HCT116 (cell line): ENCODE measurements at regions not wholly inside any gene's neighbourhood (a gene's known extent, or its start where the extent isn't known, plus 50 kb on each side); places are given as distances from the start of the nearest gene placed in this dataset.

Experiments used
- ATAC-seq: fragments of 200-7000 bp; cut with Tn5 transposase; 2 replicates; pipeline ENCODE4 v1.9.1; 2020; ENCODE audit warnings: mild to moderate bottlenecking, moderate library complexity
- BruUV-seq: library from RNA; stranded (reverse); fragments of 400-500 nt; replicated peaks from 2 replicates; lab custom pipeline; 2021; lab: Mats Ljungman, UMichigan
- CTCF ChIA-PET: fragments of 300-600 bp; sonication (Branson Sonifier 250); formaldehyde crosslinking; loops from one replicate; lab custom pipeline; 2021; ENCODE audit warnings: antibody characterized with exemption; lab: Charles Lee
- POLR2A ChIA-PET: fragments of 300-600, 350-600 bp; sonication (Branson Sonifier 250); formaldehyde crosslinking; loops from one replicate; lab custom pipeline; 2021; ENCODE audit warnings: antibody characterized with exemption; lab: Charles Lee
- RAD21 ChIA-PET, 2 experiments: fragments of 300-600 bp; sonication (Branson Sonifier 250); formaldehyde crosslinking; loops; one replicate each; lab custom pipeline; 2023; ENCODE audit warnings: low total read pairs in 2 of 2; ENCODE audit not compliant: uncharacterized antibody in 2 of 2, unreplicated experiment in 2 of 2, low non-redundant PET in 1 of 2; lab: Charles Lee
- DNase-seq: peaks from one replicate; pipeline ENCODE4 v3.0.0-alpha.2; 2010; ENCODE audit warnings: low read depth, low spot score
- H2AFZ ChIP-seq: fragments of 200-600 bp; shearing (Covaris generic), sonication (generic); 2 replicates; pipeline ENCODE4 v1.6.1; 2017; ENCODE audit warnings: low read depth, mixed run types, mixed read lengths, antibody characterized with exemption, low read length; ENCODE audit not compliant: poor library complexity, severe bottlenecking
- H3K27ac ChIP-seq: 2 replicates; pipeline ENCODE4 v1.5.1; 2012; ENCODE audit warnings: low read depth, low read length
- H3K27me3 ChIP-seq: fragments of 200-600 bp; sonication (generic); 2 replicates; pipeline ENCODE4 v1.6.1; 2016; ENCODE audit warnings: mixed run types, low read length, mixed read lengths; ENCODE audit not compliant: insufficient read depth
- H3K36me3 ChIP-seq, 2 experiments: fragments of 200-500 bp in 1 of 2; fragments of 200-600 bp in 1 of 2; sonication (Bioruptor generic) in 1 of 2; sonication (generic) in 1 of 2; 2 replicates each; pipeline versions ENCODE4 v1.5.1 to v1.6.1; 2014 to 2016; ENCODE audit warnings: low read length in 2 of 2, inconsistent platforms in 1 of 2, mixed read lengths in 1 of 2, mixed run types in 1 of 2; ENCODE audit not compliant: insufficient read depth in 2 of 2, control insufficient read depth in 1 of 2
- H3K4me1 ChIP-seq, 2 experiments: fragments of 200-600 bp in 1 of 2; sonication (generic) in 1 of 2; 2 replicates each; pipeline versions ENCODE4 v1.5.1 to v1.6.1; 2012 to 2017; ENCODE audit warnings: low read length in 2 of 2, inconsistent platforms in 1 of 2, mild to moderate bottlenecking in 1 of 2, mixed read lengths in 1 of 2, mixed run types in 1 of 2, moderate library complexity in 1 of 2; ENCODE audit not compliant: insufficient read depth in 2 of 2, control insufficient read depth in 1 of 2
- H3K4me2 ChIP-seq: fragments of 200-600 bp; sonication (generic); 2 replicates; pipeline ENCODE4 v1.6.1; 2017; ENCODE audit warnings: mixed run types, low read length, mixed read lengths
- H3K4me3 ChIP-seq, 2 experiments: fragments of 200-600 bp in 1 of 2; sonication (generic) in 1 of 2; replicated peaks in 1 of 2; 2 replicates each; pipeline ENCODE4 v1.5.1; 2011 to 2016; ENCODE audit warnings: low read length in 2 of 2, control low read depth in 1 of 2, low read depth in 1 of 2, mild to moderate bottlenecking in 1 of 2, mixed read lengths in 1 of 2, mixed run types in 1 of 2
- H3K79me2 ChIP-seq: fragments of 200-600 bp; sonication (generic); 2 replicates; pipeline ENCODE4 v1.6.1; 2017; ENCODE audit warnings: mild to moderate bottlenecking, mixed run types, low read length, moderate library complexity, mixed read lengths; ENCODE audit not compliant: insufficient read depth
- H3K9ac ChIP-seq: fragments of 200-600 bp; sonication (generic); 2 replicates; pipeline ENCODE4 v1.6.1; 2016; ENCODE audit warnings: low read length, mixed read lengths
- H3K9me2 ChIP-seq: fragments of 200-600 bp; sonication (generic), shearing (Covaris generic); 2 replicates; pipeline ENCODE4 v1.6.1; 2017; ENCODE audit warnings: mixed run types, mild to moderate bottlenecking, moderate library complexity; ENCODE audit not compliant: insufficient read depth
- H3K9me3 ChIP-seq, 2 experiments: fragments of 200-500 bp in 1 of 2; fragments of 200-600 bp in 1 of 2; sonication (Bioruptor generic) in 1 of 2; sonication (generic) in 1 of 2; 2 replicates each; pipeline ENCODE4 v1.6.1; 2014 to 2017; ENCODE audit warnings: low read length in 2 of 2, mixed read lengths in 2 of 2, inconsistent platforms in 1 of 2, low read depth in 1 of 2, mild to moderate bottlenecking in 1 of 2, mixed run types in 1 of 2, moderate library complexity in 1 of 2; ENCODE audit not compliant: control insufficient read depth in 1 of 2, insufficient read depth in 1 of 2
- H4K20me1 ChIP-seq: fragments of 200-600 bp; sonication (generic), shearing (Covaris generic); 2 replicates; pipeline ENCODE4 v1.6.1; 2017; ENCODE audit warnings: mixed run types, mild to moderate bottlenecking, moderate library complexity; ENCODE audit not compliant: insufficient read depth
- CBX3 ChIP-seq: IDR thresholded peaks from 2 replicates; pipeline ENCODE4 v1.6.1; 2012; ENCODE audit warnings: low read depth
- CEBPB ChIP-seq: IDR thresholded peaks from 2 replicates; pipeline ENCODE4 v1.6.1; 2012; ENCODE audit warnings: low read depth
- CTCF ChIP-seq, 3 experiments: fragments of 200-600 bp in 1 of 3; sonication (generic) in 1 of 3; IDR thresholded peaks in 2 of 3; conservative IDR thresholded peaks in 1 of 3; 2 replicates each; pipeline ENCODE4 v1.5.1; 2012 to 2017; ENCODE audit warnings: low read depth in 2 of 3, low read length in 2 of 3, antibody characterized with exemption in 1 of 3, borderline replicate concordance in 1 of 3, control low read depth in 1 of 3, mild to moderate bottlenecking in 1 of 3, mixed read lengths in 1 of 3, mixed run types in 1 of 3, moderate library complexity in 1 of 3; ENCODE audit not compliant: insufficient read depth in 1 of 3
- ELF1 ChIP-seq: IDR thresholded peaks from 2 replicates; pipeline ENCODE4 v1.6.1; 2012; ENCODE audit warnings: low read depth, borderline replicate concordance
- EZH2 ChIP-seq: fragments of 200-600 bp; sonication (generic); IDR thresholded peaks from 2 replicates; pipeline ENCODE4 v1.6.1; 2017; ENCODE audit warnings: antibody characterized with exemption, mixed run types
- EZH2phosphoT487 ChIP-seq: fragments of 200-600 bp; IDR thresholded peaks from 2 replicates; pipeline ENCODE4 v1.6.1; 2018; ENCODE audit warnings: antibody characterized with exemption, borderline replicate concordance
- FOSL1 ChIP-seq: IDR thresholded peaks from 2 replicates; pipeline ENCODE4 v1.6.1; 2012; ENCODE audit warnings: low read depth
- POLR2A ChIP-seq: IDR thresholded peaks from 2 replicates; pipeline ENCODE4 v1.7.0; 2011; ENCODE audit warnings: borderline replicate concordance; ENCODE audit not compliant: insufficient read depth, insufficient read length; ENCODE audit errors: extremely low read depth
- POLR2AphosphoS5 ChIP-seq: IDR thresholded peaks from 2 replicates; pipeline ENCODE4 v1.6.1; 2011; ENCODE audit warnings: mild to moderate bottlenecking, low read depth, low read length, moderate library complexity
- REST ChIP-seq: IDR thresholded peaks from 2 replicates; pipeline ENCODE4 v1.6.1; 2012; ENCODE audit warnings: low read depth
- SIN3A ChIP-seq: IDR thresholded peaks from 2 replicates; pipeline ENCODE4 v1.6.1; 2012; ENCODE audit warnings: low read depth
- SRF ChIP-seq: IDR thresholded peaks from 2 replicates; pipeline ENCODE4 v1.6.1; 2012; ENCODE audit warnings: low read depth
- TCF7L2 ChIP-seq: IDR thresholded peaks from 2 replicates; pipeline ENCODE4 v1.7.0; 2011; ENCODE audit warnings: borderline replicate concordance, inconsistent platforms; ENCODE audit not compliant: insufficient read depth, insufficient read length; ENCODE audit errors: extremely low read depth
- ZBTB33 ChIP-seq: IDR thresholded peaks from 2 replicates; pipeline ENCODE4 v1.6.1; 2011; ENCODE audit warnings: mild to moderate bottlenecking, low read length, moderate library complexity; ENCODE audit not compliant: insufficient replicate concordance; ENCODE audit errors: extremely low read depth
- intact Hi-C: fragments of 100-400 bp; cut with micrococcal nuclease; formaldehyde crosslinking; loops from 2 replicates; pipeline ENCODE4 v1.10.0; 2022
- TF ChIP-seq, protein P1 (sequence below): IDR thresholded peaks from 2 replicates; pipeline ENCODE4 v1.6.1; 2012

DNA sequence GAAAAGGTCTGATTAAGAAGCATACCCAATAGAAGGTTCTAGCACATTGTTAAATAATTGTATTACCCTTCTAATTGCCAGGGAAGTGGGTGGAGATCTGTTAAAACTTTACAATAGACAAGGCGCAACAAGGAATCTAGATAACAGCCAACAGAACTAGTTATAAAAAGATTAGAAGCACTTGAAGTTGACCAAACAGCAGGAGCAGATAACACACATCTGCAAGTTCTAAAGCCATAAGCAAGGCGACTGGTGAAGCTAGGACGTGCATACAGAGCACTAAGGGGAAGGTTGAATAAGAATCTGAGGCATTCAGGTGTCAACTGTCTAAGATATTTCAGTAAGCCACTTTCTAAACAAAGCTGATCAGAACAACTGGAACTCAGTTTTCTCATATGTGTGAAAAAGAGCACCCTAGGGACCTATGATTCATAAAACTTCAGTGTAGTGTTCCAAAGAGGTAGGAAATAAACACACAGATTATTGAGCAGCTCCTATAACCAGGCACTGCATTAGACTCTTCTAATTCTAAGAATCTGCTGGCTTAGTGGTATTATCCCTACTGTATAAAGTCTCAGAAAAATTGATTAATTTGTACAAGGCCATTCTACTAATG lies 111.2 kb downstream of the SAMD9 start:
- Histone ChIP-seq H3K9me3 (no peaks in the 10 kb centered on the region), H3K27me3 (no peaks in the 10 kb centered on the region), H2AFZ (no peak overlapping the region), H3K4me3 (no peak overlapping the region), H4K20me1 (no peaks in the 10 kb centered on the region), H3K4me1 (no peaks in the 10 kb centered on the region), H3K9ac (no peak overlapping the region), H3K27ac (no peak overlapping the region), H3K4me2 (no peak overlapping the region), H3K79me2 (no peaks in the 10 kb centered on the region), H3K36me3 (no peaks in the 10 kb centered on the region)
- intact Hi-C loops, result no loop called here
- DNase-seq (no peak), ATAC-seq (no peak)
- ChIA-PET CTCF (no interaction called here), POLR2A (no interaction called here)
- TF ChIP-seq, protein P1, sequence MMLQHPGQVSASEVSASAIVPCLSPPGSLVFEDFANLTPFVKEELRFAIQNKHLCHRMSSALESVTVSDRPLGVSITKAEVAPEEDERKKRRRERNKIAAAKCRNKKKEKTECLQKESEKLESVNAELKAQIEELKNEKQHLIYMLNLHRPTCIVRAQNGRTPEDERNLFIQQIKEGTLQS, result no peak
- TF ChIP-seq CTCF (IDR thresholded peaks at IDR 0.05 in 2 of 3, conservative IDR thresholded peaks at IDR 0.05 in 1 of 3; ENCODE audit: borderline replicate concordance in 1 of 3, insufficient read depth in 1 of 3, low read depth in 2 of 3, low read length in 2 of 3) (no peak), POLR2A (no peak), FOSL1 (no peak), EZH2 (no peak), EZH2phosphoT487 (no peak), CEBPB (no peak), POLR2AphosphoS5 (no peak), REST (no peak), TCF7L2 (no peak), CBX3 (no peak), ZBTB33 (no peak), SRF (no peak), SIN3A (no peak), ELF1 (no peak)
- TF ChIP-seq, all 23 proteins: peak for 0
- no TSS peak for BruUV-seq
- no peaks in the 10 kb centered on the region for H3K9me2 ChIP-seq
- RAD21 ChIA-PET, result no interaction called here
